CD4-positive, alpha-beta T cell treated with Interleukin-12 subunit alpha and Interleukin-12 subunit beta, for 1 hour (primary cell): ENCODE measurements at regions not wholly inside any gene's neighbourhood (a gene's known extent, or its start where the extent isn't known, plus 50 kb on each side); places are given as distances from the start of the nearest gene placed in this dataset.

Source experiments
- DNase-seq: peaks from one replicate; pipeline ENCODE4 v3.0.0-alpha.2; 2020

DNA sequence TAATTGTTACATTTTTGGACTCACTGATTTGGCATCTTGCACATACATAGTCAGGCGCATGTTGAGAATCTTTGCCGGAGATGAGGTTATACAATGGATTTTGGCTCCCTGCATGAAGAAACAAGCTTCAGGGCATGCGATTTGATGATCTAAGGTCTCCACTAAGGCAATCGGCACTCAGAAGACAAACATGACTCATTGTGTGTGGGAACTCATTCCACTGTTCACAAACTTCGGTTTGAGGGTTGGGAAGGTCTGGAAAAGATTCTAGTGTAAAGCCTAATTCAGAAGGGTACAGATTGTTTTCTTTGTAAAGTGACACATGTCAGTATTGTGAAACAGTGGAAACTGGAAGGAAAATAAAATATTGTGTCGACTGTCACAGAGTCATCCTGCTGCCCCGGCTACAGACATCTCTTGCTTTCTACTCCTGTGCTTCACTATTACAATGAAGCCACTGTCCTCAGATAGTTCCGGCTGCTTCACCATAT lies 192.6 kb upstream of the HMGA2 start:
- DNase-seq = no peak

- no peak for DNase-seq
Measured at GRCh38 chr12:65632131-65632855, 192.0 kb upstream of the HMGA2 start.

DNA sequence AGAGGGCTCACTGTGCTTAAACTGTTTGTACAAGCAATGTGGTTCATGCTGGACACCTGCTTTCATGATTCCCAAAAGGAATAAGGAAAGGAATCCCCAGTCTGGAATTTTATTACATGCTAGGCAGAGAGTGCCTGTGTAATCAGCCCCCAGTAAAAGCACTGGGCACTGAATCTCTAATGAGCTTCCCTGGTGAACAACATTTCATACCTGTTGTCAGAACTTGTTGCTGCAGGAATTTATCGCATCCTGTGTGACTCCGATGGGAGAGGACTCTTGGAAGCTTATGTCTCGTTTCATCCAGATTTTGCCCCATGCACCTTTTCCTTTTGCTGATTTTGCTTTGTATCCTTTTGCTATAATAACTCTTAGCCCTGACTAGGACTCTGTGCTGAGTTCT lies 190.2 kb upstream of the HMGA2 start:
- DNase-seq = no peak

DNA sequence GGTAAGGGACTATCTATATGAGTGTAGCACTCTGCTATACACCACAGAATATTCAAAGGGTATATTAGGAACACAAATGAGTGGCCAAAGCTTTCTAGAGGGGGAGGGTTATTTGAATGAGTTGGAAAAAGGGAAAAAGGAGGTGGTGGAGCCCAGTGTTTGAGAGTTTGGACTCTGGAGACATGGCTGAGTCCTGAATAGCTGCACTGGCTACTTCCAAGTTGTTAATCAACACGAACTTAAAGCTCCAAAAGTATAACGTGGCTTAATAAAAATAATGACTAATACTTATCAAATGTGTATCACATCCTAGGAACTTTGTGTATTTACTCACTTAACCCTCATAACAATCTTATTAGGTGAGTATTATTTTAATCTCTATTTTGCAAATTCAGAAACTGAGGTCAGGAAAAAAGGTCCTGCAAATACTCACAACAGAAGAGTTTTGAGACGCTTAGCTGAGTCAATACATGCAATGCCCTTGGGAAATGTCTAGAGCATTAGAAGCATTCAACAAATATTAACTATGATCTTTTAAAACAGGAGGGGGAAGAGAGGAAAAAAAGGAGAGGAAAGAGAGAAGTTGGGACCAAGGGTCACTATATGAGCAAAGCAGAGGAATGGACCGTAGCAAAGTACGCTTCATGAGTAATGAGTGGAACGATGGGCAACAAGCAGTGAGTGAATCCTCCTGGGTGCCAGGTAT lies 189.5 kb upstream of the HMGA2 start:
- no peak for DNase-seq

GRCh38 chr12:65636436-65636835 lies 187.8 kb upstream of the HMGA2 start:
- DNase-seq = no peak

GRCh38 chr12:65637150-65637549 lies 187.1 kb upstream of the HMGA2 start:
- no peak for DNase-seq

GRCh38 chr12:65637774-65638173 lies 186.5 kb upstream of the HMGA2 start:
- no peak for DNase-seq

DNA sequence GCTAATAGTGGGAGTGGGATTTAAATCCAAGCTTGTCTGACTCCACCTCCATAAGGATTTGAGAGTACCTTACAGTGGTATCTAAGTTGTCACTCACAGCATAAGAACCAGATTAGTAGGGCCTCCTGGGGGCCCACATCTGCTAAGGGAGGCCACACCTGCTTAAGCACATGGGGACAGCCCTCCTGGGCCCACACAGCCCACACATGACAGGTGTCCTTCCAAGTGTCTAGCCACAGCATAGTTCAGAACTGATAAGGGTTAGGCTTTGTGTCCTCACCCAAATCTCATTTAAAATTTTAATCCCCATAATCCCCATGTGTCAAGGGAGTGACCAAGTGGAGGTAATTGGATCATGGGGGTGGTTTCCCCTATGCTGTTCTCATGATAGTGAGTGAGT lies 186.0 kb upstream of the HMGA2 start:
- no peak for DNase-seq

GRCh38 chr12:65640489-65640901 lies 183.8 kb upstream of the HMGA2 start:
- DNase-seq = no peak

- no peak for DNase-seq
Measured at GRCh38 chr12:65642061-65642661, 182.1 kb upstream of the HMGA2 start.

- no peak for DNase-seq
Measured at GRCh38 chr12:65643171-65643570, 181.1 kb upstream of the HMGA2 start.

- no peak for DNase-seq
Measured at GRCh38 chr12:65643595-65644386, 180.5 kb upstream of the HMGA2 start.

DNA sequence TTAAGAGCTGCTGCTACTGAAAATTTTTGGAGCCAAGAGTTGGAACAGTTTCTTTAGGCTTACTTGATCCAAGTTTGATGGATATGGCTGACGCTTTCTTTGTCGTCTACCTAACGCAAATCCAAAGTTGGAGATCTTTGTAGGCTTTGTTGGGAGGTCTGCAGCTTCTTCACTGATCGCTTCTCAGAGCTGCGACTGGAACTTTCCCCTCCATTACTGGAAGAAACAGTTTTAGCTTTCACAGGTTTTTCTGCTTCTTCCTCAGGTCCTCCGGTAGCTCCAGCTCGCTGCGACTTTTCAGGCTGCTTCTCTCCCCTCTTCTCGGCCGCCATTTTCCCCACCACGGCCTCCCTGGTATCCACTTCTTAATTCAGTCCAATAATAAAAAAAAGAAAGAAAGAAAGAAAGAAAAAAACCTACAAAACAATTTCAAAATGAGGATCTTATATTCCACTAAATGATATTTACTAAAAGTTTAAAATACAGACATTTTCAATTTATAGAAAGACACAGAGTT lies 178.1 kb upstream of the HMGA2 start:
- DNase-seq = no peak

DNA sequence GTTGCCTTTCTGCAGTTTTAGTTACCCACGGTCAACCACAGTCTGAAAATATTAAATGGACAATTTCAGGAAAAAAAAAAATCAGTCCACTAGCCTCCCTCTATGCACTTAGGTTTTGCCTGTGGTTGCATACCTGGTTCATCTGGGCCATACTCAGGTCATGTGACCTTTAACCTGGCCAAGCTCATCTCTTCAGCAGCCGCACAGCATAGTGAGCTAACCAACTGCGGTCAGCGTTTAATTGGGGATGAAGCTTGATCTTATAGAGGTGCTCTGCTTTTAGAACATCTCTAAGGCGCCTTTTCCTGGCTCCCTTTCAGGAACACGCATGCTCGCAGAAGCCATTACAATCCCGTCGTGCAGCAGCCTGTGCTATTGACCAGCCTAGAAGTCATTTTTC lies 177.2 kb upstream of the HMGA2 start:
- DNase-seq = no peak

- no peak for DNase-seq
Measured at GRCh38 chr12:65648461-65648860, 175.8 kb upstream of the HMGA2 start.

GRCh38 chr12:65649126-65649525 lies 175.2 kb upstream of the HMGA2 start:
- DNase-seq = no peak

- DNase-seq = no peak
Measured at GRCh38 chr12:65651060-65651459, 173.2 kb upstream of the HMGA2 start.

- no peak for DNase-seq
Measured at GRCh38 chr12:65653321-65653720, 171.0 kb upstream of the HMGA2 start.

DNA sequence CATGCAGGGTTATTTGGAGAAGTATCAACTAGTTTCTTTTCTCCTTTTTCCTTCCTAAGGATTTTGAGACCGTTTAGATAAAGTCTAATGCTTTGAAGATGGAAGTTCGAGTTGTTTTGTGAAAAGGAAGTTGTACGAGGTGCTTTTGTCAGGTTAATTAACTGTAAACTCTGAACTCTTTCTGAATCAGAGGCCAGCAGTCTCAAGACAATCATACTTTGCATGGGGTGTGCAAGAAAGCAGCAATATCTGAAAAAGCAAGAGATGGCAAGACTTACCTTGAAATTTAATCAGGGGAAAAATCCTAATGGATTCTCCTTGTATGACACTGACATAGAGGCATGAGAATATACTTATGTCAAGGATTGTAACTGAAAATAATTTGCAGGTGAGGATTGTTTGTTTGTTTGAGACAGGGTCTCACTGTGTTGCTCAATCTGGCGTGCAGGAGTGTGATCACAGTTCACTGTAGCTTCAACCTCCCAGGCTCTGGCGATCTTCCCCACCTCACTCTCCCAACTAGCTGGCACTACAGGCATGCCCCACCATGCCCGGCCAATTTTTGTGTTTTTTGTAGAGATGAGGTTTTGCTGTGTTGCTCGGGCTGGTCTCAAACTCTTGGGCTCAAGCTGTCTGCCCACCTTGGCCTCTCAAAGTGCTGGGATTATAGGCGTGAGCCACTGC lies 170.2 kb upstream of the HMGA2 start:
- no peak for DNase-seq

- DNase-seq = no peak
Measured at GRCh38 chr12:65655074-65655493, 169.2 kb upstream of the HMGA2 start.

DNA sequence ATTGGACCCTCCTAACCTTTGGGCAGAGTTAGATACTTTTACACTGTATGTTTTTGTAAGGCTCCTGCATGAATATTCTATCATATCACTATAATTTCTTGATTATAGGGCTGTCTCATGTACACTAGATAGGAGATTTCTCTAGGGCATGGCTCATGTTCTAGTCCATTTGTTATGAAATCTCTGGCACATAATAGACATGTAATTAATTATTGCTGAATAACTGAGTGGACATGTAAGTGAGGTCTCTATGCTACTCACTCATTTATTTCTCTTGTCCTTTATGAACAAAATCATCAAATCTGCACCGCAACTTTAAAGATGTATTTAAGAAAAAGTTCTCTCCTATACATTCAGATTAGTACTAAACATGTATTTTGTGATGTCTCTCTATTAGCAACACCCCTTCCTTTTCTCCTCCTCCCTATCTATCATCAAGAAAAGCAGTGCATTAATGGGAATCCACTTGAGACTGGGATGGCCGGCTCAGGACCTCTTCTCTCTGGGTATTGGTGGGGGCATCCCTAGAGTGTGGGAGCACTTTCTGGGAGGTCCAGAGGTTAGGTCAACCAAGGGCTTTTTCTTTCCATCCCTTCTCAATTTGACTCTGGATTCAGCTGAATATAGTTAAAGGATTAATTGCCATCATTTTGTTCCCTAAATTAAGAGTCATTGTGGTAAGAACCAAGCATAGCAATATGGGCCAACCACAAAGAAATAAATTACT lies 168.0 kb upstream of the HMGA2 start:
- no peak for DNase-seq

- no peak for DNase-seq
Measured at GRCh38 chr12:65656891-65657351, 167.4 kb upstream of the HMGA2 start.
